ENCODE measurements at regions not wholly inside any gene's neighbourhood (a gene's known extent, or its start where the extent isn't known, plus 50 kb on each side); places are given as distances from the start of the nearest gene placed in this dataset.

- no peak for TF ChIP-seq POLR2A (IDR thresholded peaks at IDR 0.05; ENCODE audit: low read depth, low read length)
- no peak for TF ChIP-seq POLR2AphosphoS5 (IDR thresholded peaks at IDR 0.05; ENCODE audit: low read depth, low read length)
- no peak for TF ChIP-seq TAF1 (IDR thresholded peaks at IDR 0.05; ENCODE audit: low read depth, low read length)
- TF ChIP-seq SPI1 (IDR thresholded peaks at IDR 0.05; ENCODE audit: low read depth, low read length), result no peak
- TF ChIP-seq PAX5 (IDR thresholded peaks at IDR 0.05; ENCODE audit: insufficient read depth, low read length, severe bottlenecking), result no peak
Measured at GRCh38 chr16:85425074-85425662, 188.0 kb upstream of the GSE1 start.

All from GM12891 (cell line).